HEK293 (cell line): ENCODE measurements at regions not wholly inside any gene's neighbourhood (a gene's known extent, or its start where the extent isn't known, plus 50 kb on each side); places are given as distances from the start of the nearest gene placed in this dataset.

Experiments
- CTCF ChIA-PET: fragments of 350-600 bp; formaldehyde crosslinking; extraction: SDS; loops from one replicate; lab custom pipeline; 2021; ENCODE audit warnings: antibody characterized with exemption; lab: Yijun Ruan, JAX
- POLR2A ChIA-PET: fragments of 300-600 bp; formaldehyde crosslinking; extraction: SDS; loops from one replicate; lab custom pipeline; 2020; ENCODE audit warnings: antibody characterized with exemption, inconsistent platforms; lab: Yijun Ruan, JAX
- H3K27ac ChIP-seq: fragments of 200-500 bp; sonication (Bioruptor generic); 2 replicates; pipeline ENCODE4 v1.5.1; 2014; ENCODE audit warnings: low read depth, low read length, control low read depth, inconsistent platforms; ENCODE audit errors: extremely low read depth
- H3K36me3 ChIP-seq, 2 experiments: fragments of 200-500 bp in 1 of 2; sonication (Bioruptor generic) in 1 of 2; 1 replicate in 1 of 2; 2 replicates in 1 of 2; pipeline ENCODE4 v1.5.1; 2014 to 2017; ENCODE audit warnings: inconsistent platforms in 2 of 2, low read length in 2 of 2; ENCODE audit not compliant: control insufficient read depth in 2 of 2, insufficient read depth in 1 of 2
- H3K4me1 ChIP-seq: fragments of 200-500 bp; sonication (Bioruptor generic); 2 replicates; pipeline ENCODE4 v1.5.1; 2014; ENCODE audit warnings: mild to moderate bottlenecking, low read length, inconsistent platforms; ENCODE audit not compliant: control insufficient read depth, insufficient read depth
- H3K4me3 ChIP-seq: 2 replicates; pipeline ENCODE4 v1.5.1; 2011; ENCODE audit warnings: low read depth, mild to moderate bottlenecking, control low read depth, low read length, moderate library complexity
- H3K9me3 ChIP-seq: fragments of 200-500 bp; sonication (Bioruptor generic); 2 replicates; pipeline ENCODE4 v1.5.1; 2014; ENCODE audit warnings: low read depth, low read length, inconsistent platforms; ENCODE audit not compliant: control insufficient read depth, insufficient read depth
- BCL11A ChIP-seq: fragments of 450-650 bp; formaldehyde crosslinking; IDR thresholded peaks from 2 replicates; pipeline ENCODE4 v1.5.1; 2016; ENCODE audit warnings: low read depth, missing biosample characterization, missing genetic modification characterization
- GLI4 ChIP-seq: fragments of 450-650 bp; formaldehyde crosslinking; IDR thresholded peaks from 2 replicates; pipeline ENCODE4 v1.5.1; 2016; ENCODE audit warnings: missing biosample characterization, missing genetic modification characterization
- HOXD13 ChIP-seq: sonication (generic); formaldehyde crosslinking; IDR thresholded peaks from 2 replicates; pipeline ENCODE4 v1.8.0; 2022; ENCODE audit warnings: missing genetic modification reagents, borderline replicate concordance
- OSR2 ChIP-seq: fragments of 450-650 bp; formaldehyde crosslinking; IDR thresholded peaks from 2 replicates; pipeline ENCODE4 v1.5.1; 2016; ENCODE audit warnings: missing biosample characterization, missing genetic modification characterization
- SCRT2 ChIP-seq: fragments of 450-650 bp; formaldehyde crosslinking; IDR thresholded peaks from 2 replicates; pipeline ENCODE4 v1.5.1; 2016; ENCODE audit warnings: missing biosample characterization, missing genetic modification characterization
- ZBTB10 ChIP-seq: fragments of 450-650 bp; formaldehyde crosslinking; IDR thresholded peaks from 2 replicates; pipeline ENCODE4 v1.5.1; 2016; ENCODE audit warnings: missing biosample characterization, missing genetic modification characterization
- ZBTB17 ChIP-seq: fragments of 450-650 bp; formaldehyde crosslinking; IDR thresholded peaks from 2 replicates; pipeline ENCODE4 v1.5.1; 2016; ENCODE audit warnings: missing biosample characterization, missing genetic modification characterization
- ZBTB20 ChIP-seq: fragments of 450-650 bp; formaldehyde crosslinking; IDR thresholded peaks from 2 replicates; pipeline ENCODE4 v1.5.1; 2016; ENCODE audit warnings: missing biosample characterization, missing genetic modification characterization
- ZBTB44 ChIP-seq: fragments of 450-650 bp; IDR thresholded peaks from 2 replicates; pipeline ENCODE4 v1.5.1; 2018; ENCODE audit warnings: missing biosample characterization, mild to moderate bottlenecking, missing genetic modification characterization
- ZFHX2 ChIP-seq: fragments of 450-650 bp; formaldehyde crosslinking; conservative IDR thresholded peaks from 2 replicates; pipeline ENCODE4 v1.5.1; 2016; ENCODE audit warnings: missing biosample characterization, missing genetic modification characterization
- ZNF112 ChIP-seq: fragments of 450-650 bp; formaldehyde crosslinking; IDR thresholded peaks from 2 replicates; pipeline ENCODE4 v1.5.0; 2017; ENCODE audit warnings: missing biosample characterization, missing genetic modification characterization
- ZNF132 ChIP-seq: fragments of 450-650 bp; formaldehyde crosslinking; IDR thresholded peaks from 2 replicates; pipeline ENCODE4 v1.5.1; 2017; ENCODE audit warnings: missing biosample characterization, missing genetic modification characterization, borderline replicate concordance
- ZNF202 ChIP-seq: fragments of 450-650 bp; formaldehyde crosslinking; IDR thresholded peaks from 2 replicates; pipeline ENCODE4 v1.5.1; 2016; ENCODE audit warnings: missing biosample characterization, missing genetic modification characterization, borderline replicate concordance
- ZNF350 ChIP-seq: fragments of 450-650 bp; formaldehyde crosslinking; IDR thresholded peaks from 2 replicates; pipeline ENCODE4 v1.5.0; 2017; ENCODE audit warnings: missing biosample characterization, mild to moderate bottlenecking, missing genetic modification characterization
- ZNF366 ChIP-seq: fragments of 450-650 bp; formaldehyde crosslinking; conservative IDR thresholded peaks from 2 replicates; pipeline ENCODE4 v1.5.1; 2016; ENCODE audit warnings: missing biosample characterization, missing genetic modification characterization
- ZNF394 ChIP-seq: fragments of 450-650 bp; formaldehyde crosslinking; IDR thresholded peaks from 2 replicates; pipeline ENCODE4 v1.5.1; 2016; ENCODE audit warnings: missing biosample characterization, missing genetic modification characterization, mild to moderate bottlenecking, moderate library complexity, borderline replicate concordance
- ZNF580 ChIP-seq: fragments of 450-650 bp; formaldehyde crosslinking; IDR thresholded peaks from 2 replicates; pipeline ENCODE4 v1.5.1; 2016; ENCODE audit warnings: missing biosample characterization, missing genetic modification characterization
- ZNF639 ChIP-seq: fragments of 450-650 bp; formaldehyde crosslinking; IDR thresholded peaks from 2 replicates; pipeline ENCODE4 v1.5.1; 2016; ENCODE audit warnings: missing biosample characterization, missing genetic modification characterization
- ZNF664 ChIP-seq: fragments of 450-650 bp; formaldehyde crosslinking; IDR thresholded peaks from 2 replicates; pipeline ENCODE4 v1.5.1; 2016; ENCODE audit warnings: missing biosample characterization, missing genetic modification characterization
- TF ChIP-seq, protein P1 (sequence below): fragments of 450-650 bp; formaldehyde crosslinking; IDR thresholded peaks from 2 replicates; pipeline ENCODE4 v1.5.1; 2017; ENCODE audit warnings: missing biosample characterization, missing genetic modification characterization
- TF ChIP-seq, protein P2 (sequence below): fragments of 450-650 bp; formaldehyde crosslinking; IDR thresholded peaks from 2 replicates; pipeline ENCODE4 v1.5.1; 2016; ENCODE audit warnings: missing biosample characterization, missing genetic modification characterization
- TF ChIP-seq, protein P3 (sequence below): fragments of 450-650 bp; formaldehyde crosslinking; IDR thresholded peaks from 2 replicates; pipeline ENCODE4 v1.5.1; 2017; ENCODE audit warnings: missing biosample characterization, missing genetic modification characterization
- TF ChIP-seq, protein P4 (sequence below): fragments of 450-650 bp; formaldehyde crosslinking; IDR thresholded peaks from 2 replicates; pipeline ENCODE4 v1.5.1; 2017; ENCODE audit warnings: missing biosample characterization, missing genetic modification characterization

DNA sequence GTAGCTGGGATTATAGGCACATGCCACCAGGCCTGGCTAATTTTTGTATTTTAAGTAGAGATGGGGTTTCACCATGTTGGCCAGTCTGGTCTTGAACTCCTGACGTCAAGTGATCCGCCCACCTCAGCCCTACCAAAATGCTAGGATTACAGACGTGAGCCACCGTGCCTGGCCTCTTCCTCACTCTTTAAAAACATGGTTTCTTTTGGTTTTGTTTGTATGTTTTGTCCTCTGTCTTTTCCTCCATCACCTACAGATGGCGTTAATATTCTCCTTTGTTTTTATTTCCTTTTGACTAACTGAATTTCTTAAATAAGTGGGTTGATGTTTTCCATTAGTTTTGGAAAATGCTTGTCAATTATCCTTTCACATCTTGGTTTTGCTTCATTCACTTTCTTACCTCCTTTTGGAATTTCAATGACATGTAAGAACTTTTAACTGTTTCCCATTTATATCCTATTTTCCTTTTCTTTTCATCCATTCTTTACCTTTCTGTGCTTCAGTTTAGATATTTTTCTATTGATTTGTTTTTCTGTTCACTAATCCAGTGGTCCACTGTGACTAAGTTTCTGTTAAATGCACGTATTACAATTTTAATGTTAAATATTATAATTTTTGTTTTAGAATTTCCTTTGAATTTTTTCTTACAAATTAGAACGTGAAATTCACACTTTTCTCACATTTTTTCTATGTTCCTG lies 104.1 kb downstream of the ZNF467 start:
- Histone ChIP-seq H3K4me1 (no peaks in the 10 kb centered on the region), H3K27ac (no peak overlapping the region), H3K36me3 (no peaks in the 10 kb centered on the region), H3K4me3 (no peak overlapping the region), H3K9me3 (no peaks in the 10 kb centered on the region)
- ChIA-PET POLR2A (no interaction called here), CTCF (interaction anchor here (1.0 to 1.1 kb wide), 3 partner anchors 8 to 72 kb away, joined by 3 read pairs; no protein-coding TSS in a partner anchor)
- TF ChIP-seq, protein P1, sequence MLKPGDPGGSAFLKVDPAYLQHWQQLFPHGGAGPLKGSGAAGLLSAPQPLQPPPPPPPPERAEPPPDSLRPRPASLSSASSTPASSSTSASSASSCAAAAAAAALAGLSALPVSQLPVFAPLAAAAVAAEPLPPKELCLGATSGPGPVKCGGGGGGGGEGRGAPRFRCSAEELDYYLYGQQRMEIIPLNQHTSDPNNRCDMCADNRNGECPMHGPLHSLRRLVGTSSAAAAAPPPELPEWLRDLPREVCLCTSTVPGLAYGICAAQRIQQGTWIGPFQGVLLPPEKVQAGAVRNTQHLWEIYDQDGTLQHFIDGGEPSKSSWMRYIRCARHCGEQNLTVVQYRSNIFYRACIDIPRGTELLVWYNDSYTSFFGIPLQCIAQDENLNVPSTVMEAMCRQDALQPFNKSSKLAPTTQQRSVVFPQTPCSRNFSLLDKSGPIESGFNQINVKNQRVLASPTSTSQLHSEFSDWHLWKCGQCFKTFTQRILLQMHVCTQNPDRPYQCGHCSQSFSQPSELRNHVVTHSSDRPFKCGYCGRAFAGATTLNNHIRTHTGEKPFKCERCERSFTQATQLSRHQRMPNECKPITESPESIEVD (tag by site-specific recombination): 0 out of 2 replicates have a peak, but pooled peaks have one; percentile 13
- TF ChIP-seq ZNF112 (tag by site-specific recombination): no peak
- TF ChIP-seq HOXD13 (CRISPR knock-in tag): no peak
- no peak for TF ChIP-seq ZBTB44 (tag by site-specific recombination)
- peak; percentile 61 for TF ChIP-seq ZNF366 (tag by site-specific recombination)
- TF ChIP-seq ZBTB17: peak; percentile 80
- TF ChIP-seq ZNF202: no peak
- TF ChIP-seq, protein P2, sequence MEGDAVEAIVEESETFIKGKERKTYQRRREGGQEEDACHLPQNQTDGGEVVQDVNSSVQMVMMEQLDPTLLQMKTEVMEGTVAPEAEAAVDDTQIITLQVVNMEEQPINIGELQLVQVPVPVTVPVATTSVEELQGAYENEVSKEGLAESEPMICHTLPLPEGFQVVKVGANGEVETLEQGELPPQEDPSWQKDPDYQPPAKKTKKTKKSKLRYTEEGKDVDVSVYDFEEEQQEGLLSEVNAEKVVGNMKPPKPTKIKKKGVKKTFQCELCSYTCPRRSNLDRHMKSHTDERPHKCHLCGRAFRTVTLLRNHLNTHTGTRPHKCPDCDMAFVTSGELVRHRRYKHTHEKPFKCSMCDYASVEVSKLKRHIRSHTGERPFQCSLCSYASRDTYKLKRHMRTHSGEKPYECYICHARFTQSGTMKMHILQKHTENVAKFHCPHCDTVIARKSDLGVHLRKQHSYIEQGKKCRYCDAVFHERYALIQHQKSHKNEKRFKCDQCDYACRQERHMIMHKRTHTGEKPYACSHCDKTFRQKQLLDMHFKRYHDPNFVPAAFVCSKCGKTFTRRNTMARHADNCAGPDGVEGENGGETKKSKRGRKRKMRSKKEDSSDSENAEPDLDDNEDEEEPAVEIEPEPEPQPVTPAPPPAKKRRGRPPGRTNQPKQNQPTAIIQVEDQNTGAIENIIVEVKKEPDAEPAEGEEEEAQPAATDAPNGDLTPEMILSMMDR (tag by site-specific recombination): peak; percentile 11; the same call in 1 of the 2 replicates
- no peak for TF ChIP-seq ZNF350
- TF ChIP-seq, protein P3, sequence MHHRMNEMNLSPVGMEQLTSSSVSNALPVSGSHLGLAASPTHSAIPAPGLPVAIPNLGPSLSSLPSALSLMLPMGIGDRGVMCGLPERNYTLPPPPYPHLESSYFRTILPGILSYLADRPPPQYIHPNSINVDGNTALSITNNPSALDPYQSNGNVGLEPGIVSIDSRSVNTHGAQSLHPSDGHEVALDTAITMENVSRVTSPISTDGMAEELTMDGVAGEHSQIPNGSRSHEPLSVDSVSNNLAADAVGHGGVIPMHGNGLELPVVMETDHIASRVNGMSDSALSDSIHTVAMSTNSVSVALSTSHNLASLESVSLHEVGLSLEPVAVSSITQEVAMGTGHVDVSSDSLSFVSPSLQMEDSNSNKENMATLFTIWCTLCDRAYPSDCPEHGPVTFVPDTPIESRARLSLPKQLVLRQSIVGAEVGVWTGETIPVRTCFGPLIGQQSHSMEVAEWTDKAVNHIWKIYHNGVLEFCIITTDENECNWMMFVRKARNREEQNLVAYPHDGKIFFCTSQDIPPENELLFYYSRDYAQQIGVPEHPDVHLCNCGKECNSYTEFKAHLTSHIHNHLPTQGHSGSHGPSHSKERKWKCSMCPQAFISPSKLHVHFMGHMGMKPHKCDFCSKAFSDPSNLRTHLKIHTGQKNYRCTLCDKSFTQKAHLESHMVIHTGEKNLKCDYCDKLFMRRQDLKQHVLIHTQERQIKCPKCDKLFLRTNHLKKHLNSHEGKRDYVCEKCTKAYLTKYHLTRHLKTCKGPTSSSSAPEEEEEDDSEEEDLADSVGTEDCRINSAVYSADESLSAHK: no peak
- peak; percentile 46 for TF ChIP-seq ZFHX2 (tag by site-specific recombination)
- 0 out of 2 replicates have a peak, but pooled peaks have one; percentile 19 for TF ChIP-seq ZBTB20 (tag by site-specific recombination)
- no peak for TF ChIP-seq ZNF664 (tag by site-specific recombination)
- TF ChIP-seq ZNF580 (tag by site-specific recombination): no peak
- TF ChIP-seq ZBTB10 (tag by site-specific recombination): 0 out of 2 replicates have a peak, but pooled peaks have one; percentile 25
- no peak for TF ChIP-seq SCRT2 (tag by site-specific recombination)
- TF ChIP-seq, protein P4, sequence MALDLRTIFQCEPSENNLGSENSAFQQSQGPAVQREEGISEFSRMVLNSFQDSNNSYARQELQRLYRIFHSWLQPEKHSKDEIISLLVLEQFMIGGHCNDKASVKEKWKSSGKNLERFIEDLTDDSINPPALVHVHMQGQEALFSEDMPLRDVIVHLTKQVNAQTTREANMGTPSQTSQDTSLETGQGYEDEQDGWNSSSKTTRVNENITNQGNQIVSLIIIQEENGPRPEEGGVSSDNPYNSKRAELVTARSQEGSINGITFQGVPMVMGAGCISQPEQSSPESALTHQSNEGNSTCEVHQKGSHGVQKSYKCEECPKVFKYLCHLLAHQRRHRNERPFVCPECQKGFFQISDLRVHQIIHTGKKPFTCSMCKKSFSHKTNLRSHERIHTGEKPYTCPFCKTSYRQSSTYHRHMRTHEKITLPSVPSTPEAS (tag by site-specific recombination): no peak
- no peak for TF ChIP-seq ZNF639 (tag by site-specific recombination)
- TF ChIP-seq ZNF394 (tag by site-specific recombination): no peak; the same call in 1 of the 2 replicates
- TF ChIP-seq GLI4 (tag by site-specific recombination): no peak
- TF ChIP-seq ZNF132 (tag by site-specific recombination): no peak
- peak; percentile 7; the same call in 1 of the 2 replicates for TF ChIP-seq OSR2 (tag by site-specific recombination)
- 0 out of 2 replicates have a peak, but pooled peaks have one; percentile 25 for TF ChIP-seq BCL11A (tag by site-specific recombination)
